Activated naive CD4-positive, alpha-beta T cell treated with anti-CD3 and anti-CD28 coated beads, Interleukin-2, amount 50 U/mL, for 16 hours (primary cell): ENCODE measurements at regions not wholly inside any gene's neighbourhood (a gene's known extent, or its start where the extent isn't known, plus 50 kb on each side); places are given as distances from the start of the nearest gene placed in this dataset.

Experiments used
- DNase-seq: peaks from one replicate; pipeline ENCODE4 v3.0.0-alpha.2; 2020

DNA sequence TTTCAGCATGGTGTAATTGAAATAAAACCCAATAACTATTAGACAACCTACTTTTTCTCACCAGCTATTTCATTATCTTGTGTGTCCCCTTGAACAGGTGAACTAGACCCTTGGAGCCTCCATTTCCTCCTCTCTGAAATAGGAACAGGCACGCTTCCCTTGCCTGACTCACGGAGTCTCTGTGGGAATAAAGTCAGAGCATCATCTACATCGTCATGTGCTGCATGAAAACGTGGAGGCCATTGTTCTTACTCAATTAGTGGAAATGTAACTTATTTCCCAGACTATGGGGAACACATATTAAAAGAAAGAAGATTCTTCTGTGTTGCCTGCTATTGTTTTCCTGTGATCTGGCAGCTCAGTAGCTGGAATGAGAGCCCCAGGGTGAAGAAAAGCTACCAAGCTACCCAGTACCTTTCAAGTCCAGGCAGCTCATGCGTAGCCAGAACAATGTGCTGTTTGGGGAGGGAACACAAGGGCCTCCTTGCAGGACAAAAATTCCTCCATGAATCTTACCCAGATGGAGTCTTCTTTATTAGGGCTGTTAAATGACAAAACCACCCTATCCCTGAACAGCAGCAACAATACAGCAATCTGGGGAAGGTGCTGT is 59.8 kb downstream of the SOX11 start:
- no peak for DNase-seq

DNA sequence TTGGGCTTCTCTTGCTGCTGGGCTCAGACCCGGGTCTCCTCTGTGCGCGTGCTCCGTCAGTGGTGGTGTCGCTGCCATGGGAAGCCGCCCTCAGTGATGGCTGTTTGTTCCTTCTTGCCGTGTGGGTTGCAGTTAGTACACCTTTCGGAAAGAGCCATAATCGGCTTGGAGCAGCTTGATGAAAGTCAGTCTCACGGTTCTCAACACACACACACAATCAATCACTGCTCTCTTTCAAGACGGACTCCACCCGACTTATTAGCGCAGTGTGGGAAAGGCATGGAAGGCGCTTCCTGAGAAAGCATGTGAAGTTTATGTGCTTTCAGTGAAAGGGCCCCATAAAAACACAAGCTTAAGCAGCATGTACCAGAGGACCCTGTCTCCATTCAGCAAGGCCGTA is 64.1 kb downstream of the SOX11 start:
- DNase-seq: no peak

DNA sequence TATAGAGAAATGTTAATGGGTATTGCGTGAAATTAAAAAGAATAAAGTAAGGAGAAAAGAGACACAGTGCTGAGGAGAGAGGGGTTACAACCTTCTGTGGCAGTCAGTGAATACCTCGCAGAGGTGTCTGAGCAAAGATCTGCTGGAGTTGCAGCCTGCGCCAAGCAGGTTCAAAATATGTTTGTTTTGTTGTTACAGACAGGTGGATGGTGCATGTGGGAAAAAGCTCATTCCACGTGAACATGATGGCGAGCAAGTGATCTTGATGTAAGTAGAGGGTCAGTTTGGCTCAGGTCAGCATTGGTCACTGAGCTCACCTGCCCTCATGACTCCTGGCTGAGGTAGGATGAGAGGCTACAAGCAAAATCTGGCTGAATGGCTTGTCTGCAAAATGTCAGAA is 66.2 kb downstream of the SOX11 start:
- DNase-seq: no peak

DNA sequence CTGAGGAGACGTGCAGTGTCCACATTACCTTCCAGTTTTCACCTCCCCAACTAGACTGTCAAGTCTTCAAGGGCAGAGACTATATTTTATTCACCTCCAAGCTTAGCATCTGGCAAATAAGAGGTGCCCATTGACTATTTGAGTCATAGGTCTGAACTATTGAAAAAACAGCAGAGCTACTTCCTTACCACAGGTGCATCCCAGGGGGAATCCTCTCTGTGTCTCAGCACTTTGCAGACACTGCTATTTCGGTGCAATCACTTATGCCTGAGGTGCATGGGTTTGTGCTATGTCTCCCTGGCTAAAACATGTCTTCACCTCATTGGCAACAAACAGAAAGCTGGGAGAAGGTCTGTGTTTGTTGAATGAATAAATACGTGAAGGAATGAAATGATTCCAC is 67.8 kb downstream of the SOX11 start:
- no peak for DNase-seq

DNA sequence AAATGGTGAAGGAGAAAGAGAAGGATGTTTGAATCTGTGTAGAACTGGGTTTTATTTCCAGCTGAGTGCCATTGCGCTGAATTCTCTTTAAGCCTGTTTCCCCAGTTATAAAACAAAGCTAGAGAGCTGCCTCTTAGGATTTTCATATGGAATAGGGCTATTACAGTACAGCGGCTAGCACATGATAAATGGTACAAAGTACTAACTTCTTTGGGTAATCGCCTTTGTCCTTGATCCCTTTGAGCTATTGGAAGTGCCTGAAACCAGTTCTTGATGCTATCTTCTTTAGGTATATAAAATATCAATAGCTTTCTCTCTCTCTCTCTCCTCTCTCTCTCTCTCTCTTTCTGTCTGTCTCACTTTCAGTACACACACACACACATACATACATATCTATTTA is 71.3 kb downstream of the SOX11 start:
- DNase-seq: no peak

DNA sequence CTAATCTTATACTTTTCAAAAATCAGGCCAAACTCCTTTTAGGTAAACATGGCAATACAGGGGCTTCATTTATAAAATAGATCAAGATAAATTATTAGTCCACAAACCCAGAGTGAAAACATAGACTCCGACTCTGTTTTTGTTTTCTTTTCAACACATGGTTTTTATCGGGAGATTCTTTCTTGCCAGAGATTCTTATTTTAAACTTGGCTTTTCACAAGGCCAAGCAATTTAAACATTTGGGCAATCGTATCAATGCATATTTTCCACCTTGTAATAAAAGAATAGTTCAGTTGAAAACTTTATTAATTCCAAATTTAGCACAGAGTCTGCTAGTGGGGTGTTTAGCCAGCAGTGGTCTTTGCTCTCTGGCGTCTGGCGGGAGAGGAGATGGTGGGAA is 71.9 kb downstream of the SOX11 start:
- DNase-seq: no peak

DNA sequence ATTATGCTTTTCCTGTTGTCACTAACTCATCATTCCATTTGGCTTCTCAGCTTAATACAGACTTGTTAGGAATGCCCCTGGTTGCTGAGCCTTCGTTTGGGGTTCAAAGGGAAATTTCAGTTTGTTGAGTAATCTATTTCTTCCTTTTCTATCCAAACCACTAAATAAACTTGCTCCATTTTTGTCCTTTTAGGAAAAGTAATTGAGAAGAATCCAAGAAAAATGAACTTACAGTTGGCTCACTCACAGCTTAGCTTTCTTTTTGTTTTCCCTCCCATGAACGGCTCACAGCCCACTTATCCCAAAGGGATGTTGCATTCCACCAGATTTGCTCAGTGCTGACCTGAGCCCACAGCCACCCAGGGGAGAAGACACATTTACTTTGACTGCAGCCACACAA is 73.9 kb downstream of the SOX11 start:
- DNase-seq: no peak

DNA sequence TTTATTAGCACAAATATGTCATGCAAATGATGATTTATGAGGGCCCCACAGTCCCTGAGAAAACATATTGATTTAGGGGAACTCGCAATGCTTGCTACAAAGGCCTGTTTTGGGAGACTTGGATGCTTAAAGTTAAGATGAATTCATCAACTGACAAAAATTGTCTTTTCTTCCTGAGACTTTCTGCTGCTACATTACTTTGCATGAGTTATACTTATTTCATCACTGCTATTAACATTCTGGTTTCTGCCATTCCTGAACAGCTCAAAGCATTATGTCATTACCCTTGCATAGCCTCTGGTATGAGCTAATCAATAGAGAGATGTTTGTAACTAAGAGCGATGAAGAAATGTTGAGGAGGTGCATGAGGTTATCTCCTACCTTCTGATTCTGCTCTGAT is 74.4 kb downstream of the SOX11 start:
- no peak for DNase-seq

DNA sequence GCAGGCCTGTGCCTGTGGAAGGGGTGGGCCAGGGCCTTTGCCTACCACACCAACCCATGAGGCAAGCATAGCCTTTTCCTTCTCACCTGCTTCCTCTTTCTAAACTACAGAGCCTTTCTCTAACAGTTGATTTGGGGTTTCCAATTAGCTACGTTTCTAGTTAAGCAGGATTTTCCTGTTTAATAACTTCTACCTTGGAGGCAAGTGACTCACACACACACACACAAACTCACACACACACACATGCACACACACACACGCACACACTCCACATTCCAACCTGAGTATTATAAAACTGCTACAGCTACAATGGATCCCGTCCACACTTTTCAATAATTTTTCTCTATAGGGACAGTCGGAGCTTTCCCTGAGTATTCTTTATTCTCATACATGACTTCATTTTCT is 84.9 kb downstream of the SOX11 start:
- DNase-seq: no peak

DNA sequence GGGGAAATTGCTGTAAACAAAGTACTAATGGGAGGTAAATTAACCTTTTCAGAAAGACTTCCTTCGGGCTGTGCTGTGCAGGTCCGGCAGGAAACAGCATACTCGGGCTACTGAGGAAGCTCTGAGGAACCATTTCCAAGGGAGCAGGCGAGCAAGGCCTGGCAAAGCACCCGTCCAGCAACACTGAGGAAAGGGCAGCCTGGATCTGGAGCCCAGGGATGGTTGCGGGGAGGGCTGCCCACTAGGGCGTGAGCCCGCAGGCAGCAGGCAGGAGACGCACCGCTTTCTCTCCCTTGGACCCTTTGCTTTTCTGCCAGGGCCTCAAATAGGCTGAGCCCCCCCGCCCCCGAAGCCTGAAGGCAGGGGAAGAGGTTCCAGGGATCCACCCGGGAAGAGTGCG is 89.5 kb downstream of the SOX11 start:
- DNase-seq: no peak

DNA sequence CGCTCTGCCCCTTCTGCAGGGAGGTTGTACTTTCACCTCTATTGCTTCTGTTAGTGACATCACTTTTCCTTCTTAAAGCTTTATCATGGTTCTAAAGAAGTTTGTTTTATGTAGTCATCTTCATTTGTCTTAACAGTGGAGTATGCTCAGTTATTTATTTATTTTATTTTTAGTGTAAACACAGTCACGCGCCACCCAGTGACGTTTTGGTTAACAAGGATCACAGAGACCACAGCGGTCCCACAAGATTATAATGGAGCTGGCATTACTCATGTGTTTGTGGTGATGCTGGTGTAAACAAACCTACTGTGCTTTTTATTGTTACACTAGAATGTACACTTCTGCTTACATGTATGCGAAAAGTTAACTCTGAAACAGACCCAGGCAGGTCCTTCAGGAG is 89.9 kb downstream of the SOX11 start:
- DNase-seq: no peak

DNA sequence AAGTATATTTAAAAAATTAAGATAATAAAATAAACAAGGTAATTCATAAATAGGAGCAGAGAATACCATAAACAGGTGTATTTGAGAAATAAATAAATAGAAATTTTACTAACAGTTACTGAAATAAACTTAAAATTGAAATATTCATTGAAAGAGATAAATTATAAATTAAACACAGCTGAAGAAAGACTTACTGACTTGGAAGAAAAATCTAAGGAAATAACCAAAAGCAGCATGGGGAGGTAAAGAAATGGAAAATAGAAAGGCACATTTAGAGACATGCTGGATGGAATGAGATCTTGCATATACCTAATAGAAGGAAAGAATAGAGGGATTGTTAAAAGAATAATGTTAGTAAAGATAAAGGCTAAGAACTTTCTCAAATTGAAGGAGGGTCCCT is 96.3 kb downstream of the SOX11 start:
- DNase-seq: no peak

DNA sequence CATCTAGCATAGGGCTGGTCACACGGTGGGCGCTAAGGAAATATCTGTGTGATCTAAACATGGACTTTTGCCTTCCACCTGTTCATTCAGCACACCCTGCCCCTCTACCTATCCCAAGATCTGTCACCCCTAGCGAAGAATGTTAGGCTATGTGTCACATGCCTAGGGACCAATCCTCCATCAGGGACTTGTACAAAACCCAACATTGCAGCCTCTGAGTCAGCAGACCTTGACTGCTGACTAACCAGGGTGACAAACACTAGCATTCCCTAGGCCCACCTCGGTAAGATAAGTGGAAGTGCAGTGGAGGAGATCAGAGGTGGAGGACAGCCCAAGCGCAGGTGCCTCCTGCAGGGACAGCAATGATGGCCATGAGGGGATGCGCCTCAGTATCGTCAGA is 99.2 kb downstream of the SOX11 start:
- no peak for DNase-seq

DNA sequence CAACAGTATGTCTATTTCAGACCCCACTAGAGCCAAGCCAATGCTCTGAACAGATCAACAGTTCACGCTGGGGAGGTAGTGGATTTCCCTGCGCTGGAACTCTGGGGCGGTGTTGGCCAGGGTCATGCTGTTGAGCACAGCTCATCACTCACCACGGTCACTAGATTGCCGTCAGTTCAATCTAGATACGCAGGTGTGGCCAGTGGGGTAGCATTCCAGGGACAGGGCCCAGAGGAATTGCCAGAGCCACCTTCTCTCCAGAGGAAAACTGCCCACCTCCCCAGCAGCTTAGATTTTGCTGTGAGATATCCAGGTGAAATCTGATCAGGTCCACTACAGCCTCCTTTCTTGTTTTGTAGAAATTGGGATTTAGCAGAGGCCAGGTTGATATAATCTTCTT is 101.8 kb downstream of the SOX11 start:
- no peak for DNase-seq

DNA sequence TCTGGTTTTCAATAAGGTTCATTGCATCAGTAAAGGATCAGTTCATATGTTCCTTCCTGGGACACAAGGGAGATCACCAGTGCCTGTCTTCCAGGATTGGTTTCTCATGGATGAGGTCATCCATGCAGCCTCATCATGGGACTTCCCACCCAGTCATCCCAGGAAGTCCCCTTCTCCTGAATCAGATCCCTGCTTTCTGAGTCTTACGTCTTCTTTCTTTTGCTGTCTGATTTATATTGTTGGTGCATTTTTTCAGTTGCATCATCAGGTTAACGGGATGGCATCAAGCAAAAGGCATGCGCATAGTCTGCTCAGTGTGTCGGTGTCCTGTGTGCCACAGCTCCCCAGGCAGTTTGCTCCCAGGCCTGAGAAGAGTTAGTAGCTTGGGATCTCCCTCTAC is 105.9 kb downstream of the SOX11 start:
- DNase-seq: no peak

DNA sequence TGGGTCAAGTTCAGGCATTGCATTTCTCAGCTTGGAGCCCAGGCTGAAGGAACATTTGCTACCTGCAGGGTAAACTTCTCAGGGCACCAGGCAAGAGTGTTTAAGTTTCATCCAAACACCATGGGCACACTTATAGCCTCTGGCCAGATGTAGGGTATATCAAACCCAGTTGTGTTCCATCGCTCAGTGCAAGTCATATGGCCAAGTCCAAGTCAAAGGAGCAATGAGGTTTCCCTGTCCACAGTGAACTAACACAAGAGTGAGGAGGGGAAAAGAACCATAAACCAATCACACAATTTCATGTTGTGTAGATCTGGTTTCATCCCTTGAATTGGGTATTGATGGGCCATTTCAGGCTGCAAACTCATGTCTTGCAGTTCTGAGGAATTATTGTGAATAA is 107.2 kb downstream of the SOX11 start:
- no peak for DNase-seq

DNA sequence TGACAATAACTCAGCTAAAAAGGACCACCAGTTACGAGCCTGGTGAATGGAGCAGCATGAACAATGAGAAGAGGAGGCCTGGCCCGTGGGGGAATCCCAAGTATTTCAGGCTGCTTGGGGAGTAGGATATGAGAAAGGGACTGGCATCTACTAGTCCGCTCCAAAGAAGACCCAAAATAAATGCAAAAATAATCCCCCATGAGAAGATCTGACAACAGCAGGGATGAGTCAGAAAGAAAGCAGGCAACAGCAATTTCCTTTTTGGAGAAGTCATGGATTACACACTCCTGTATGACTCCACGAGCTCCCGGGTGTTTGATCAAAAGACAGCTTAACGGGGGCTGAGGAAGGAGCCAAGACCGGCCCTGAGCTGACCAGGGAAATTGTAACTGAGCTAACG is 111.4 kb downstream of the SOX11 start:
- DNase-seq: no peak

DNA sequence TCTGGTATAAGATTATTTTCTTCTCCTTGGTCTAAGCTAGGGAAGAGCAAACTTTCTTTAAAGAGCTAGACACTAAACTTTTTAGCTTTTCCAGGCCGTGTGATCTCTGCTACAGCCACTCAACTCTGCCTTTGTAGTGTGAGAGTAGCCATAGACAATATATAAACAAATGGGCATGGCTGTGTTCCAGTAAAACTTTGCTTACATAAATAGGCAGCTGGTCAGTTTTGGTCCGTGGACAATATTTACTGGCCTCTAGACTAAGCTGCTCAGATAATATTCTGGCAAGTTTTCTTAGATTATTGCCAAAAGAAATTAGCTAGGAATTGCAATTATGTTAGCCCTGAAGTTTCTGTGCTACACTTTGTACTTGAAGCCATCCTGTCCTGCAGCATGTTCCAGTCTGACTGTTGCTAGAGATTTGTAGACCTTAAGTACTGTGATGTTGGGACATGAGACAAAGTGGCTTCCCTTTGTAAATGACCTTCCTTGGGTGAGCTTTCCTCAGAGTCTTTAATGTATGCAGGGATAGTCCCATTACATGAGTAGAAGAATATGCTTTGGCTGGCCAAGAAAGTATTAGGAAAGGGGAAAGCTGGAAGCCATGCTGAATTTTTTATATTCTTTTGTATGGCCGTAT is 126.9 kb downstream of the SOX11 start:
- DNase-seq: no peak

DNA sequence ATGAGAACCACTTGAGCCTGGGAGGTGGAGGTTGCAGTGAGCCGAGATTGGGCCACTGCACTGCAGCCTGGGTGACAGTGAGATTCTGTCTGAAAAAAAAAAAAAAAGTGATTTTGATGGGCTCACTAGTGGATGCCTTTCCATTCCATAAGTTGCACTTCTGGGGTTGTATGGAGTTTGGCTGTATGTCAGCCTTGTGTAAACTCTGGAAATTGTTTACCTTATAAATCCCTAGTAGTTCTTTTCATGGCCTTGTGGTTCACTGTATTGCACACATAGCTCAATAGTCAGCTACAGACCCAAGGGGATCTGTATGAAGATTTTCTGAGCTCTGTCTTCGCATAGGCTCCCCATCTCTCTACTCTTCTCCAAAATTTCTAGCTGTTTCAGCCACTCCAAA is 131.9 kb downstream of the SOX11 start:
- no peak for DNase-seq

DNA sequence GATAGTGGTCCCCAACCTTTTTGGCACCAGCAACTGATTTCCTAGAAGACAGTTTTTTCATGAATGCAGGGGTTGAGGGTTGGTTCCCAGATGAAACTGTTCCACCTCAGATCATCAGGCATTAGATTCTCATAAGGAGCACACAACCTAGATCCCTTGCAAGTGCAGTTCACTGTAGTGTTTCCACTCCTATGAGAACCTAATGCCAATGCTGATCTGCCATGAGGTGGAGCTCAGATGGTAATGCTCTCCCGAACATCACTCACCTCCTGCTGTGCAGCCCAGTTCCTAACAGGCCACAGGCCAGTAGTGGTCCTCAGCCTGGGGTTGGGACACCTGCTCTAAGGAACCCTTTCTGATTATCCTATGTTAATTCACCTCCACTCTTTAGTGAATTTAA is 133.5 kb downstream of the SOX11 start:
- DNase-seq: no peak

DNA sequence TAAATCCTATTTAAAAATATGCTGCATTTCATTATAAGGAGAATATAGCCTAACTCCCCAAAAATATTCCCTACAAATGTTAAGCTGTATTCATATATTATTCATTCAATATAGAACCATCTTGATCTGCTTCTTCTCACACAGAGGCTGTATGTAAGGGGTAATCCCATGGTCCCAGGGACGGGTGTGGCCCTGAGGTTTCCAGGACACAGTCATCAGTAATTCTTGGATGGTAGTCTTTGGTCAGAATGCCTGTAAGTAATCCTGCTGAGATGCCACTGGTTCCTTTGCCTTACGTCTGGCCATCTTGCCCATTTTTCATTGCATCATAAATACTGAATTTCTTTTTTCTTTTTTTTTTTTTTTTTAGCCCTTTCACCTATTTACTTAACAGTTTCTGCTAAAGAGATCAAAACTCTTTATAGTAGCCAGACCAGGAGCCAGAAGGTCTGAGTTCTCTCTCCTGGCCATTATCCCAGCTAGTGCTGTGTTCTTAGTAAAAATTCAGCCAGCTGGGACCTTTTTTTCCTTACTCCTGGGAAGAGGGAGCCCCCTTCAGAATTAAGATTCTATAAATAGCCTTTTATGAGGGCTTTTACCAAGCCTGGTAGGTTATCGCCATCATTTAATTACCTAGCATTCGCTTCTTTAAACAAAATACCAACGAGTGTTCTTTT is 134.9 kb downstream of the SOX11 start:
- DNase-seq: no peak

DNA sequence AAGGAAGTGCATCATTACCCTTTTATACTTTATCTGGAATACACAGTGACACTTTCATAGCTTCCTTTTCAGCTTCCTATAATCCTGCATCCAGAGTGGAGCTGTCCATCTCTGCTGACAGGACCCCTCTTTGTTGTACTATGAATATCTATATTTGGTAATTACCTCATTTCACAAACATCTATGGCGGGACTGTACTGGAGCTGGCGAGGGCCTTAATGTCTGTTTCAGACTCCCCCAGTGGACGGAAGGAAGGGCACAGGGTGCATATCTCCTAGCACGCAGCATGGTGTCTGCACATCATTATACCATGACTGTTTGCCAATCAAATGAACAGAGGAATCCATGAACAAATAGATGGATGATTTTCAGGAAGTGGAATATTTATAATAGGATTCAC is 142.3 kb downstream of the SOX11 start:
- no peak for DNase-seq

DNA sequence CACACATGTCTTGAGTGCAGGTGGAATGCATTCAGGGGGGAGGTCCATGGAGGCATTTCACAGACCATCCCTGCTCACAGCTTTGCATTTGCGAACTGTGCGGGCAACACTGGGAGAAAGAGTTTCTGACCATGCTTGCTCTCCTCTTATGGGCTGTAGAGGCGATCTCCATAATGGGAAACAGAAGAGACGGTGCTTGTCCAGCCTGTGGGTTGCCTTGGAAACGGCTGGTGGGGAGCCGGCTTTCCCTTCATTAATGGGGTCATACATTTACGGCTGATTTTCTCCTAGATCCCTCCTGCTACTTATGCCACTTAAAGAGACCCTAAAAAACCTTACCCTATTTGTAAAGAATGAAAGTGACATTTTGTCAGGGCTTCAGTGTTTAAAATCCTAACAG is 147.4 kb downstream of the SOX11 start:
- no peak for DNase-seq

DNA sequence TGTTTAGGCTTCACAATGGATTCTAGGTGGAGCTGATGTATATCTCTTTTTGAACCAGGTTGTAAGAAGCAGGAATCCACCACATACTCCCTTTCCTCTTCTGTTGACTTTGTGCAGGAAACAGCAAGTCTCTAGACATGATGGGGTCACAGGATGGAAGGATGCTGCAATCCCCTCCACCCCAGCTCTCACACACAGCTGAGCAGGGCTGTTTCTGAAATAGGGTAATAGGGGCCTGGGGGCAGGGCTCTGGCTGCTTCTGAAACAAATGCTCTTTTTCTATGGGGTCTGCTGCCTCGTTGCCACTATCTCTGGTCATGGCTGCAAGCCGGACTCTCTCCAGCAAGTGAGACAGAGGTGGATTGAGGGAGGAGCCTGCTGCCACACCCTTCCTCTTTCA is 148.9 kb downstream of the SOX11 start:
- DNase-seq: no peak

DNA sequence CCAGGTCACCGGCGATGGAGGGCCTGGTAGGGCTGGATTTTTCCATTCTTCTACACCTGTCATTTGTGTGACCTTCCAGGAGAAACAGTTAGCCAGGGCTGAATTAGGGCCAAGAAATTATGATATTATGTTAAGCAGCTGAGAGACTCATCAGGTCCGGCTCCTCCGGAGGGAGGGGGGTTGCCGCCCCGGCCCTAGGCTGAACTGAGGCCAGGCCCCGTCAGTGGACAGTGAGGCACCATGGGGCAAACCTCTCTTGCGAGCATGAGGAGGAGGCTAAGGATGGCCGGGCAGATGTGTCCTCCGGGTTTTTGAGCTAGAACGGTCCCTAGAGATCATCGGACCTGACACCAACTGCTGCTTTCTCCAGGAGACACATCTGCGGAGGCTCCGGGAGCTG is 150.1 kb downstream of the SOX11 start:
- DNase-seq: no peak
